GM12874 (cell line): ENCODE measurements at regions not wholly inside any gene's neighbourhood (a gene's known extent, or its start where the extent isn't known, plus 50 kb on each side); places are given as distances from the start of the nearest gene placed in this dataset.

Experiments used
- CTCF ChIP-seq: IDR thresholded peaks from 2 replicates; pipeline ENCODE4 v1.5.1; 2011; ENCODE audit warnings: low read depth, mild to moderate bottlenecking, control low read depth, low read length, moderate library complexity; ENCODE audit not compliant: insufficient read depth

- no peak for TF ChIP-seq CTCF
These were observed 207.1 kb upstream of the PFN2 start for GRCh38 chr3:150177673-150178381.

DNA sequence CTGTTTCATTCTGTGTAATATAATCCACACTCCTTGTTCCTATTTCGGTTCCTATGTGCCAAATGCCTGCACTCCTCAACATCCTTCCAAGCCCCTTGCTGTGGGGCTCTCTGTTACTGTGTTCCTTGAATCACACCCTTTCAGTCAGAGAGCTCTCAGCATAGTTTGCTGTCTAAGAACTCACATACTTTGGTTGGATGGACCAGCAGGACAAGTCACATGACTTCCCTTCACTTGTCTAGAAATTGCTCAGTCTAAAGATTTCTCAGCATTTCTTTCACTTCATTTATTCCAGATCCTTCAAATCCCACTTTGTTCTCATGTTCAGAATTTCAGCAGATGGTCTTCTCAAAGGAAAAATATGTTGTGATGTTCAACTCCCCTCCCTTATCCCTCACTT, 203.5 kb upstream of the PFN2 start:
- TF ChIP-seq CTCF: no peak

- TF ChIP-seq CTCF: no peak
These were observed 201.7 kb upstream of the PFN2 start for GRCh38 chr3:150172356-150172755.

DNA sequence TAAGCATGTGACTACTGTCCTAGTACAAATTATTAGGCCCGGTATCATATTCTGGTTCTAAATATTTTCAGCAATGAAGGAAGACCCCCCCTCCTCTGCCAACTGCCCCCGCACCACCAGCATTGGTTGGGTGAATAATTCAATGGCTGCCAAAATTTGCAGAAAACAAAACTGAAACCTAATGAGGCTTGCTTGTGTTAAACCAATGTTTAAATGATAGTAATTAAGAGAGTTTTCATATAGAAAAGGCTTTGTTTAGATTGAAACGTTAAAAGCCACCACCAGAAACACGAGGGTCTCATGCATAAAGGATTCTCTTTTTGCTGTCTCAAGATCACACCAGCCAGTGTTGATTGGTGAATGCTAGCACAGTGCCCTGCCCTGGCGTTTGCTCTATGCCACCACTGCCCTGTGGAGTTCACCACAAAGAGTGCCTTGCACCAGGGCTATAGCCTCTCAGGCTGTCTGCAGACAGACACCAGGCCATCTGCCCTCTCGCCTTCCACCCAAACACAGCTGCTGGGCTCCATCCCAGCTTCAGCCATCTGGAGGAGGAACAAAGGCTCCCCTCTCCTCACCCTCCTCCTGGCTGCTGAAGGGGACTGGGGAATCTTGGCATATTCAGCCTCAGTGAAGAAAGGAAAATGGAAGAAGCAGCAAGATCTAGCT, 200.3 kb upstream of the PFN2 start:
- no peak for TF ChIP-seq CTCF

DNA sequence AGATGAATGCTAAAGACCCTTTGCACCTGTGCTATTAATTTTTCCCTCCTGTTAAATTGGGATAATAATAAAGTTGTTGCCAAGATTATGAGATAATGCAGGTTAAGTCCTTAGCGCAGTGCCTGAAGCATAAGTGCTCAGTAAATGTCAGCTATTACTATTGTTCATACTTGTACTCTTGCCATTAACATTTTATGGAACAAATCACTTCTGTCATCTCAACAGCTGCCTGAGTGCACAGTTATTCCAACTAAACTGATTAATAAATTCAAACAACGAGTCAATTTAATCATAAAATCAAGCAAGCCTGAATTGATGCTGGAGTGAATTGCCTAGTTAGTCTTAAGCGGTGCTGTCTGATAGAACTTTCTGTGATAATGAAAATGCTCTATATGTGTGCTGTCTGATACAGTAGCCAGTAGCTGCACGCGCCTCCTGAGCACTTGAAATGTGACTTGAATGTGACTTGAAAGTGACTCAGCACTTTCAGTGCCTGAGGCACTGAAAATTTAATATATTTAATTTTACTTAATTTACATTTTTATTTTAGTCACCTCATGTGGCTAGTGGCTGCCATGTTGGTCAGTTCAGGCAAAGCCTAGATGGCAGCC, 198.7 kb upstream of the PFN2 start:
- TF ChIP-seq CTCF: no peak

- TF ChIP-seq CTCF: no peak
These were observed 198.0 kb upstream of the PFN2 start for GRCh38 chr3:150168698-150169097.

DNA sequence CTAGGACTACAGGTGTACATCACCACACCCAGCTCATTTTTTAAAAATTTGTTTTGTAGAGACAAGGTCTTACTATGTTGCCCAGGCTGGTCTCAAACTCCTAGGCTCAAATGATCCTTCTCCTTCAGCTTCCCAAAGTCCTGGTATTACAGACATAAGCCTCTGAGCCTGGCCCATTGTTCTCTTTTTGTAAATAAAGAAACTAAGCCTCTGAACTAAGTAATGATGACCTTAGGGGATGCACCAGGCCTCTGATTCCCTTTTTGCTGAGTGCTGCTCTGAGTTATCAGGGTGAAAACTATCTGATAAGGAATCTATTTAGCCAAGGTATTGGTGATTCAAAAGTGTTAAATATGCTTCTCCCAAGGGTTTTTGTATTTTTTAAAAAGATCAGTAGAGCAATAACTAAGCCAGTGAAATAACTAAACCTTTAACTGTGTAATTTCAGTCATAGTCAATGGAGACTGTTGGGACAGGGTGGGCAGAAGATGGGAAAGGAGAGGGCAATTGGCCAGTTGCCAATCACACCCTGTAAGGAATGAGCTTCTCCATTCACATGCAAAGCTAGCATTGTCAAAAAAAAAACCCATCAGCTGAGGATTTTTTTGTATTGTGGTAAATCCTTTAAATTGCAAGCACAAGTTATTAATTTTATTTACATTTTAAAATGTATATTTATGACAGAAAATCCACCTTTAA, 194.8 kb upstream of the PFN2 start:
- no peak for TF ChIP-seq CTCF
